ENCODE measurements at regions not wholly inside any gene's neighbourhood (a gene's known extent, or its start where the extent isn't known, plus 50 kb on each side); places are given as distances from the start of the nearest gene placed in this dataset.

GRCh38 chr4:11153171-11153750 is 275.4 kb downstream of the HS3ST1 start:
- H4K8ac ChIP-seq (ENCODE audit: low read depth in 2 of 2, low read length in 2 of 2), result no peak overlapping the region
- no peaks in the 10 kb centered on the region for H4K20me1 ChIP-seq (ENCODE audit: insufficient read depth, low read length)
- H3K9ac ChIP-seq (ENCODE audit: low read depth, low read length), result no peak overlapping the region
- POLR2A ChIA-PET (ENCODE audit: unreplicated experiment), result no interaction called here
- H3K4me3 ChIP-seq (ENCODE audit: insufficient read depth, low read depth, low read length), result no peak overlapping the region
- no peak for ATAC-seq (ENCODE audit: low read depth)
- no peak overlapping the region for H2BK15ac ChIP-seq (ENCODE audit: low read depth, low read length)
- H2BK120ac ChIP-seq (ENCODE audit: low read depth, low read length), result no peak overlapping the region
- no TSS peak for BruUV-seq (replicated peaks)
- no peak overlapping the region for H4K5ac ChIP-seq (ENCODE audit: low read depth, low read length)
- intact Hi-C loops (cut with micrococcal nuclease) (no loop called here), dilution Hi-C loops (cut with HindIII; ENCODE audit: low sequenced_read_pairs, unreplicated experiment) (no loop called here), in situ Hi-C loops (cut with MboI; ENCODE audit: low sequenced_read_pairs) (no loop called here)
- no peak overlapping the region for H3K14ac ChIP-seq (replicated peaks; ENCODE audit: low read depth, low read length)
- no peak overlapping the region for H2AFZ ChIP-seq (replicated peaks; ENCODE audit: low read length, poor library complexity)
- no peak overlapping the region for H3K56ac ChIP-seq (ENCODE audit: extremely low read depth, insufficient read depth, low read length)
- no peak overlapping the region for H4K91ac ChIP-seq (ENCODE audit: insufficient read depth, low read depth, low read length)
- H3K36me3 ChIP-seq (ENCODE audit: control insufficient read depth, insufficient read depth, low read length), result no peaks in the 10 kb centered on the region
- no peak overlapping the region for H3K18ac ChIP-seq (ENCODE audit: low read depth, low read length)
- H3K27ac ChIP-seq (ENCODE audit: insufficient read depth, low read length), result no peak overlapping the region
- no CpG with 5 or more reads among the region's 3 CpGs for WGBS, 2 experiments (ENCODE audit: extremely low coverage in 2 of 2, insufficient read length in 1 of 2)
- no peaks in the 10 kb centered on the region; the same call in 1 of the 2 replicates for H3K9me3 ChIP-seq (ENCODE audit: control insufficient read depth, insufficient read depth, low read length)
- no peaks in the 10 kb centered on the region for H3K79me1 ChIP-seq (ENCODE audit: low read depth in 1 of 2, low read length in 2 of 2)
- H3K4me1 ChIP-seq (ENCODE audit: control insufficient read depth, insufficient read depth, low read length), result no peaks in the 10 kb centered on the region
- H3K23ac ChIP-seq (ENCODE audit: low read depth, low read length), result no peak overlapping the region
- no peak overlapping the region for H2AK5ac ChIP-seq (ENCODE audit: low read depth, low read length)
- no peaks in the 10 kb centered on the region for H3K27me3 ChIP-seq (ENCODE audit: control insufficient read depth, insufficient read depth, low read length)
- no peak overlapping the region for H3K4me2 ChIP-seq (ENCODE audit: low read depth, low read length)
- H2BK20ac ChIP-seq (ENCODE audit: low read depth, low read length), result no peak overlapping the region
- CTCF ChIA-PET, result no interaction called here
- no peaks in the 10 kb centered on the region for H3K9me1 ChIP-seq (ENCODE audit: insufficient read depth, low read length)
- TF ChIP-seq BHLHE40 (IDR thresholded peaks at IDR 0.05; ENCODE audit: low read depth, low read length), result no peak
- TF ChIP-seq CEBPB (IDR thresholded peaks at IDR 0.05; ENCODE audit: low read depth, low read length), result no peak
- TF ChIP-seq RAD21 (IDR thresholded peaks at IDR 0.05; ENCODE audit: low read length), result no peak
- TF ChIP-seq POLR2A (IDR thresholded peaks at IDR 0.05; ENCODE audit: low read depth, low read length), result no peak
- no peak for TF ChIP-seq RCOR1 (IDR thresholded peaks at IDR 0.05; ENCODE audit: insufficient replicate concordance, low read length)
- TF ChIP-seq, protein P1, sequence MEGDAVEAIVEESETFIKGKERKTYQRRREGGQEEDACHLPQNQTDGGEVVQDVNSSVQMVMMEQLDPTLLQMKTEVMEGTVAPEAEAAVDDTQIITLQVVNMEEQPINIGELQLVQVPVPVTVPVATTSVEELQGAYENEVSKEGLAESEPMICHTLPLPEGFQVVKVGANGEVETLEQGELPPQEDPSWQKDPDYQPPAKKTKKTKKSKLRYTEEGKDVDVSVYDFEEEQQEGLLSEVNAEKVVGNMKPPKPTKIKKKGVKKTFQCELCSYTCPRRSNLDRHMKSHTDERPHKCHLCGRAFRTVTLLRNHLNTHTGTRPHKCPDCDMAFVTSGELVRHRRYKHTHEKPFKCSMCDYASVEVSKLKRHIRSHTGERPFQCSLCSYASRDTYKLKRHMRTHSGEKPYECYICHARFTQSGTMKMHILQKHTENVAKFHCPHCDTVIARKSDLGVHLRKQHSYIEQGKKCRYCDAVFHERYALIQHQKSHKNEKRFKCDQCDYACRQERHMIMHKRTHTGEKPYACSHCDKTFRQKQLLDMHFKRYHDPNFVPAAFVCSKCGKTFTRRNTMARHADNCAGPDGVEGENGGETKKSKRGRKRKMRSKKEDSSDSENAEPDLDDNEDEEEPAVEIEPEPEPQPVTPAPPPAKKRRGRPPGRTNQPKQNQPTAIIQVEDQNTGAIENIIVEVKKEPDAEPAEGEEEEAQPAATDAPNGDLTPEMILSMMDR (conservative IDR thresholded peaks at IDR 0.05; ENCODE audit: low read depth, low read length), result no peak
- no peak for TF ChIP-seq SMC3 (IDR thresholded peaks at IDR 0.05; ENCODE audit: low read depth, low read length)
- no peak for TF ChIP-seq MAZ (IDR thresholded peaks at IDR 0.05; ENCODE audit: borderline replicate concordance, low read depth, low read length)
- no peak for TF ChIP-seq MAFK (IDR thresholded peaks at IDR 0.05; ENCODE audit: low read depth, low read length)
- no peak for TF ChIP-seq RFX5 (IDR thresholded peaks at IDR 0.05; ENCODE audit: low read depth, low read length)
- TF ChIP-seq NFE2L2 (IDR thresholded peaks at IDR 0.05; ENCODE audit: low read depth, low read length), result no peak
- no peak for TF ChIP-seq CHD1 (IDR thresholded peaks at IDR 0.05; ENCODE audit: low read depth, low read length)
- TF ChIP-seq ELK1 (IDR thresholded peaks at IDR 0.05; ENCODE audit: borderline replicate concordance, low read depth, low read length), result no peak
- no peak for TF ChIP-seq MXI1 (IDR thresholded peaks at IDR 0.05; ENCODE audit: borderline replicate concordance, low read depth, low read length)
- TF ChIP-seq FOS (IDR thresholded peaks at IDR 0.05; ENCODE audit: low read depth, low read length), result no peak
- H2BK5ac ChIP-seq (ENCODE audit: low read depth, low read length, poor library complexity, severe bottlenecking), result no peak overlapping the region
- no peak overlapping the region for H2AK9ac ChIP-seq (replicated peaks; ENCODE audit: low read depth, low read length, poor library complexity)
- no peak for DNase-seq
- H3K4ac ChIP-seq (ENCODE audit: low read depth, low read length), result no peak overlapping the region

Data from IMR-90 (cell line).